PC-9 (cell line): ENCODE measurements at regions not wholly inside any gene's neighbourhood (a gene's known extent, or its start where the extent isn't known, plus 50 kb on each side); places are given as distances from the start of the nearest gene placed in this dataset.

Experiments
- CTCF ChIP-seq: fragments of 200-600 bp; sonication (generic); conservative IDR thresholded peaks from 2 replicates; pipeline ENCODE4 v1.6.1; 2017; ENCODE audit warnings: mixed run types, antibody characterized with exemption, mild to moderate bottlenecking, moderate library complexity
- EZH2 ChIP-seq: fragments of 200-600 bp; sonication (generic); IDR thresholded peaks from 2 replicates; pipeline ENCODE4 v1.8.0; 2017; ENCODE audit warnings: antibody characterized with exemption, low read depth

- TF ChIP-seq CTCF (no peak), EZH2 (no peak)
Measured at GRCh38 chr4:148561467-148561866, 119.3 kb upstream of the NR3C2 start.
